SU-DHL-6 (cell line): ENCODE measurements at regions not wholly inside any gene's neighbourhood (a gene's known extent, or its start where the extent isn't known, plus 50 kb on each side); places are given as distances from the start of the nearest gene placed in this dataset.

Experiments used
- H2AFZ ChIP-seq: fragments of 200-600 bp; sonication (generic); 2 replicates; pipeline ENCODE4 v1.6.1; 2014; ENCODE audit warnings: low read depth, mild to moderate bottlenecking, moderate library complexity, mixed read lengths, antibody characterized with exemption, low read length; ENCODE audit not compliant: severe bottlenecking
- H3F3A ChIP-seq: fragments of 200-600 bp; shearing (Covaris generic); 2 replicates; pipeline ENCODE4 v1.6.0; 2016; ENCODE audit warnings: antibody characterized with exemption, mild to moderate bottlenecking; ENCODE audit not compliant: insufficient read depth
- H3K27ac ChIP-seq: fragments of 200-600 bp; sonication (generic); 2 replicates; pipeline ENCODE4 v1.5.1; 2016; ENCODE audit warnings: low read depth, mild to moderate bottlenecking, low read length, moderate library complexity, mixed read lengths
- H3K27me3 ChIP-seq: fragments of 200-600 bp; sonication (generic), shearing (Covaris generic); 2 replicates; pipeline ENCODE4 v1.6.0; 2014; ENCODE audit warnings: mild to moderate bottlenecking, low read length
- H3K36me3 ChIP-seq: fragments of 200-600 bp; sonication (generic); 2 replicates; pipeline ENCODE4 v1.6.1; 2014; ENCODE audit warnings: mild to moderate bottlenecking, low read length, mixed read lengths
- H3K4me2 ChIP-seq: fragments of 300-600, 200-600 bp; shearing (Covaris generic), sonication (generic); 2 replicates; pipeline ENCODE4 v1.6.0; 2014; ENCODE audit warnings: low read length, low read depth, mild to moderate bottlenecking; ENCODE audit not compliant: poor library complexity, severe bottlenecking
- H3K4me3 ChIP-seq: fragments of 200-600 bp; sonication (generic); 2 replicates; pipeline ENCODE4 v1.5.1; 2014; ENCODE audit warnings: antibody characterized with exemption, low read length, mild to moderate bottlenecking, mixed read lengths; ENCODE audit not compliant: insufficient read depth, poor library complexity, severe bottlenecking
- H3K79me2 ChIP-seq: fragments of 200-600 bp; sonication (generic); 2 replicates; pipeline ENCODE4 v1.6.1; 2014; ENCODE audit warnings: mild to moderate bottlenecking, low read length, moderate library complexity; ENCODE audit not compliant: insufficient read depth
- H3K9ac ChIP-seq: fragments of 200-600 bp; sonication (generic); 2 replicates; pipeline ENCODE4 v1.7.0; 2014; ENCODE audit warnings: mild to moderate bottlenecking, low read length
- H3K9me2 ChIP-seq: fragments of 200-600 bp; sonication (generic); replicated peaks from 2 replicates; pipeline ENCODE4 v1.6.1; 2014; ENCODE audit warnings: low read length; ENCODE audit not compliant: insufficient read depth
- H3K9me3 ChIP-seq: fragments of 200-600 bp; sonication (generic); 2 replicates; pipeline ENCODE4 v1.6.1; 2014; ENCODE audit warnings: low read length, mixed read lengths; ENCODE audit not compliant: insufficient read depth
- H4K20me1 ChIP-seq: fragments of 200-600 bp; sonication (generic); 2 replicates; pipeline ENCODE4 v1.6.1; 2014; ENCODE audit warnings: low read depth, mild to moderate bottlenecking, antibody characterized with exemption, low read length, moderate library complexity, mixed read lengths
- EZH2phosphoT487 ChIP-seq: fragments of 200-600 bp; sonication (generic), shearing (Covaris generic); conservative IDR thresholded peaks from 2 replicates; pipeline ENCODE4 v1.6.1; 2018; ENCODE audit warnings: mild to moderate bottlenecking, antibody characterized with exemption, low read length, moderate library complexity, mixed read lengths
- TF ChIP-seq, protein P1 (sequence below): fragments of 200-600 bp; sonication (generic); IDR thresholded peaks from one replicate; pipeline ENCODE4 v1.5.1; 2017; ENCODE audit warnings: antibody characterized with exemption, mild to moderate bottlenecking, low read length, moderate library complexity; ENCODE audit not compliant: insufficient read depth, poor library complexity, severe bottlenecking

DNA sequence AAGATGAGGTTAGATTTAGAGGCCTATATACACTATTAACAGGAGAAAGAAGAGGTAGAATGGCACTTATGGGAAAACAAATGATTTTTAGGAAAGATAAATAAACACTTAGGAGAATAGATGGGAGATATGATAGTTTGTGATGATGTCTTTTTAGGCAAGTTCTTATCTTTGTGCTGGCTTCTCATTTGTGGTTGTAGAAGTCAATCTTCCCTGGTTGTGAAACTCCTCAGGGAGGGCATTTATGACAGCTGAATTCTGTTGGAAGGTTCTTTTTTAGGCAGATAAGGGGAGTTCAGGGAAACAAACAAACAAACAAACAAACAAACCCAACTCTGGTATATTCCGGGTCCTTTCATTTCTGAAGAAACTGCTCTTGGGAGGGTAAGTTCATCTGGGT, 311.8 kb downstream of the AEBP2 start:
- no peak overlapping the region for H2AFZ ChIP-seq
- no peaks in the 10 kb centered on the region for H3K9me2 ChIP-seq
- H3K4me2 ChIP-seq = no peak overlapping the region
- H3K79me2 ChIP-seq = no peaks in the 10 kb centered on the region
- no peaks in the 10 kb centered on the region for H3F3A ChIP-seq
- H3K9me3 ChIP-seq = peaks cover 3% of the 10 kb centered on the region; the same call in 1 of the 2 replicates
- no peak overlapping the region for H3K27ac ChIP-seq
- TF ChIP-seq, protein P1, sequence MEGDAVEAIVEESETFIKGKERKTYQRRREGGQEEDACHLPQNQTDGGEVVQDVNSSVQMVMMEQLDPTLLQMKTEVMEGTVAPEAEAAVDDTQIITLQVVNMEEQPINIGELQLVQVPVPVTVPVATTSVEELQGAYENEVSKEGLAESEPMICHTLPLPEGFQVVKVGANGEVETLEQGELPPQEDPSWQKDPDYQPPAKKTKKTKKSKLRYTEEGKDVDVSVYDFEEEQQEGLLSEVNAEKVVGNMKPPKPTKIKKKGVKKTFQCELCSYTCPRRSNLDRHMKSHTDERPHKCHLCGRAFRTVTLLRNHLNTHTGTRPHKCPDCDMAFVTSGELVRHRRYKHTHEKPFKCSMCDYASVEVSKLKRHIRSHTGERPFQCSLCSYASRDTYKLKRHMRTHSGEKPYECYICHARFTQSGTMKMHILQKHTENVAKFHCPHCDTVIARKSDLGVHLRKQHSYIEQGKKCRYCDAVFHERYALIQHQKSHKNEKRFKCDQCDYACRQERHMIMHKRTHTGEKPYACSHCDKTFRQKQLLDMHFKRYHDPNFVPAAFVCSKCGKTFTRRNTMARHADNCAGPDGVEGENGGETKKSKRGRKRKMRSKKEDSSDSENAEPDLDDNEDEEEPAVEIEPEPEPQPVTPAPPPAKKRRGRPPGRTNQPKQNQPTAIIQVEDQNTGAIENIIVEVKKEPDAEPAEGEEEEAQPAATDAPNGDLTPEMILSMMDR = no peak
- TF ChIP-seq EZH2phosphoT487 = no peak
- H3K4me3 ChIP-seq = no peak overlapping the region
- no peaks in the 10 kb centered on the region for H3K36me3 ChIP-seq
- H3K27me3 ChIP-seq = no peaks in the 10 kb centered on the region
- no peaks in the 10 kb centered on the region for H4K20me1 ChIP-seq
- no peak overlapping the region for H3K9ac ChIP-seq

DNA sequence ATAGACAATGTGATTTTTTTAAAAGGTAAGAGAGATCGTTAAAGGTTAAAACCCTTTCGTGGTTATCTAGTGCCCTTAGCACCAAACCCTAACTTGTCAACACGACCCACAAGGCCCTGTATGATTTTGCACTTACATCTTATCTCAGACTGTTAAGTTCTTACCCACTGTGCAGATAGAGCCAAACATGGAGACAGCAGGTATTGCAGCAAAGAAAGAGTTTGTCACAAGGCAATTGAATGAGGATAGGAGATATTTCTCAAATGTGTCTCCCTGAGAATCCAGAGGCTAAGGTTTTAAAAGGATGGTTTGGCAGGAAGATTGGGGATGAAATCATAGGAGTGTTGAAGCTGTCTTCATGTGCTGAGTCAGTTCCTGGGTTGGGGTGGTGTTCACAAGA, 313.4 kb downstream of the AEBP2 start:
- Histone ChIP-seq H3K27ac (no peak overlapping the region), H3K4me2 (no peak overlapping the region), H3K9me3 (peaks cover 3% of the 10 kb centered on the region; the same call in 1 of the 2 replicates), H3K79me2 (no peaks in the 10 kb centered on the region), H3K4me3 (no peak overlapping the region), H4K20me1 (no peaks in the 10 kb centered on the region), H3F3A (no peaks in the 10 kb centered on the region), H3K9ac (no peak overlapping the region), H3K27me3 (no peaks in the 10 kb centered on the region), H3K36me3 (no peaks in the 10 kb centered on the region), H2AFZ (no peak overlapping the region), H3K9me2 (no peaks in the 10 kb centered on the region)
- TF ChIP-seq, protein P1 = no peak
- no peak for TF ChIP-seq EZH2phosphoT487

GRCh38 chr12:19755136-19755535, 315.8 kb downstream of the AEBP2 start:
- H3K79me2 ChIP-seq = no peaks in the 10 kb centered on the region
- no peak overlapping the region for H3K27ac ChIP-seq
- H3K36me3 ChIP-seq = no peaks in the 10 kb centered on the region
- no peaks in the 10 kb centered on the region for H3K9me2 ChIP-seq
- H2AFZ ChIP-seq = no peak overlapping the region
- H3K4me3 ChIP-seq = no peak overlapping the region
- no peaks in the 10 kb centered on the region for H3K27me3 ChIP-seq
- no peaks in the 10 kb centered on the region for H3F3A ChIP-seq
- no peak overlapping the region for H3K9ac ChIP-seq
- no peak overlapping the region for H3K4me2 ChIP-seq
- H4K20me1 ChIP-seq = no peaks in the 10 kb centered on the region
- TF ChIP-seq, protein P1 = no peak
- no peak for TF ChIP-seq EZH2phosphoT487
- H3K9me3 ChIP-seq = peaks cover 3% of the 10 kb centered on the region; the same call in 1 of the 2 replicates
